Hematopoietic multipotent progenitor cell treated with erythropoietin and hydrocortisone succinate and interleukin-3 and kit ligand, for 8 days (in vitro differentiated cells): ENCODE measurements at regions not wholly inside any gene's neighbourhood (a gene's known extent, or its start where the extent isn't known, plus 50 kb on each side); places are given as distances from the start of the nearest gene placed in this dataset.

Experiments used
- DNase-seq: peaks from one replicate; pipeline ENCODE4 v3.0.0-alpha.2; 2015

GRCh38 chr12:34386621-34387255 is 364.4 kb downstream of the ALG10 start:
- no peak for DNase-seq

GRCh38 chr12:34387711-34388635 is 365.7 kb downstream of the ALG10 start:
- no peak for DNase-seq

DNA sequence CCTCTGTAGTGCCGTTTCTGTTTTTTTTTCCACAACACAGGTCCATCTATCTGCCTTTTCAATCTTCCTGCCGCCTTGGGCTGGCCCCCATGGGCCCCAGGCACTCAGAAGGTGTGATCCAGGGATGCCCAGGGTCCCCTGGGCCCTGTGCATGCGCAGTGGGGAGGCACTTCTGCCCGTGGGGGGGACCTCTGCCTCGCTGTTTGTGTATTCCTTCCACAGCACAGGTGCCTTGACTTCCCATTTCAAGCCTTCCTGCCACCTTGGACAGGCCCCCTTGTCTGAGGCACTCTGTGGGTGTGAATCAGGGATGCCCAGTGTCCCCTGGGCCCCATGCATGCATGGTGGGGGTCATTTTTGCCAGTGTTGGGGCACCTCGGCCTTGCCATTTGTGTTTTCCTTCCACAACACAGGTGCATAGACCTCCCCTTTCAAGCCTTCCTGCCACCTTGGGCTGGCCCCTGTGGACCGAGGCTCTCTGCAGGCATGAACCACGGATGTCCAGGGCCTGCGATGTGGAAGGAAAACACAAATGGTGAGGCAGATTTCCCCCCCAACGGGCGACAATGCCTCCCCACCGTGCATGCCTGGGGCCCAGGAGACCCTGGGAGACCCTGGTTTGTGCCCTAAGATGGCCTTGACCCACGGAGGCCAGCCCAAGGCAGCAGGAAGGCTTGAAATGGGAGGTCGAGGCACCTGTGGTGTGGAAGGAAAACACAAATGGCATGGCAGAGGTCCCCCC is 366.5 kb downstream of the ALG10 start:
- no peak for DNase-seq

GRCh38 chr12:34389378-34390170 is 367.3 kb downstream of the ALG10 start:
- no peak for DNase-seq

- no peak for DNase-seq
Observed at GRCh38 chr12:34390171-34390841, 368.0 kb downstream of the ALG10 start.

GRCh38 chr12:34390846-34391700 is 368.8 kb downstream of the ALG10 start:
- DNase-seq, result no peak

- no peak for DNase-seq
Observed at GRCh38 chr12:34391771-34392581, 369.7 kb downstream of the ALG10 start.

DNA sequence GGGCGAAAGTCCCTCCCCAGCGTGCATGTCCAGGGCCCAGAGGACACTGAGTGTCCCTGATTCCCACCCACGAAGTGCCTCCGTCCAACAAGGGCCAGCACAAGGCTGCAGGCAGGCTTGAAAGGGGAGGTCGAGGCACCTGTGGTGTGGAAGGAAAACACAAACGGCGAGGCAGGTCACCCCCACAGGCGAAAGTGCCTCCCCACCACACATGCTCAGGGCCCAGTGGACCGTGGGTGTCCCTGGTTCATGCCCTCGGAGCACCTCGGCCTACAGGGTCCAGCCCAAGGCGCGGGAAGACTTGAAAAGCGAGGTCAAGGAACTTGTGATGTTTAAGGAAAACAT is 370.4 kb downstream of the ALG10 start:
- no peak for DNase-seq

GRCh38 chr12:34393086-34393820 is 371.0 kb downstream of the ALG10 start:
- DNase-seq, result no peak

- DNase-seq, result no peak
Observed at GRCh38 chr12:34393821-34394150, 371.5 kb downstream of the ALG10 start.

DNA sequence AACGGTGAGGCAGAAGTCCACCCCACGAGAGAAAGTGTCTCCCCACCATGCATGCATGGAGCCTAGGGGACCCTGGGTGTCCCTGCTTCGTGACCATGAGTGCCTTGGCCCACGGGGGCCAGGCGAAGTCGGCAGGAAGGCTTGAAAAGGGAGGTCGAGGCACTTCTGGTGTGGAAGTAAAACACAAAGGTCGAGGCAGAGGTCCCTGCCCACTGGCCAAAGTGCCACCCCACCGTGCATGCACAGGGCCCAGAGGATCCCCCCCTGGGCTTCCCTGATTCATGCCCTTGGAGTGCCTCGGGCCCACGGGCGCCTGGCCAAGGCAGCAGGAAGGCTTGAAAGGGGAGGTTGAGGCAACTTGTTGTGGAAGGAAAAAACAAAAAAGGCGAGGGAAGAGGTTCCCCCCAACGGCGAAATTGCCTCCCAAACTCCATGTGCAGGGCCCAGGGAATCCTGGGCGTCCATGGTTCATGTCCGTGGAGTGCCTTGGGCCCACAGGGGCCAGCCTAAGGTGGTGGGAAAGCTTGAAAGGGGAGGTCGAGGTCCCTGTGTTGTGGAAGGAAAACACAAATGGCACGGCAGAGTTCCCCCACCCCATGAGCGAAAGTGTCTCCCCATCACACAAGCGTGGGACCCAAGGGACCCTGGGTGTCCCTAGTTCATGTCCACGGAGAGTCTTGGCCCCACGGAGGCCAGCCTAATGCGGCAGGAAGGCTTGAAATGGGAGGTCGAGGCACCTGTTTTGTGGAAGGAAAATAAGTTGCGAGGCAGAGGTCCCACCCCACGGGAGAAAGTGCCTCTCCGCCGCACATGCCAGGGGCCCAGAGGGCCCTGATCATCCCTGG is 372.1 kb downstream of the ALG10 start:
- no peak for DNase-seq

DNA sequence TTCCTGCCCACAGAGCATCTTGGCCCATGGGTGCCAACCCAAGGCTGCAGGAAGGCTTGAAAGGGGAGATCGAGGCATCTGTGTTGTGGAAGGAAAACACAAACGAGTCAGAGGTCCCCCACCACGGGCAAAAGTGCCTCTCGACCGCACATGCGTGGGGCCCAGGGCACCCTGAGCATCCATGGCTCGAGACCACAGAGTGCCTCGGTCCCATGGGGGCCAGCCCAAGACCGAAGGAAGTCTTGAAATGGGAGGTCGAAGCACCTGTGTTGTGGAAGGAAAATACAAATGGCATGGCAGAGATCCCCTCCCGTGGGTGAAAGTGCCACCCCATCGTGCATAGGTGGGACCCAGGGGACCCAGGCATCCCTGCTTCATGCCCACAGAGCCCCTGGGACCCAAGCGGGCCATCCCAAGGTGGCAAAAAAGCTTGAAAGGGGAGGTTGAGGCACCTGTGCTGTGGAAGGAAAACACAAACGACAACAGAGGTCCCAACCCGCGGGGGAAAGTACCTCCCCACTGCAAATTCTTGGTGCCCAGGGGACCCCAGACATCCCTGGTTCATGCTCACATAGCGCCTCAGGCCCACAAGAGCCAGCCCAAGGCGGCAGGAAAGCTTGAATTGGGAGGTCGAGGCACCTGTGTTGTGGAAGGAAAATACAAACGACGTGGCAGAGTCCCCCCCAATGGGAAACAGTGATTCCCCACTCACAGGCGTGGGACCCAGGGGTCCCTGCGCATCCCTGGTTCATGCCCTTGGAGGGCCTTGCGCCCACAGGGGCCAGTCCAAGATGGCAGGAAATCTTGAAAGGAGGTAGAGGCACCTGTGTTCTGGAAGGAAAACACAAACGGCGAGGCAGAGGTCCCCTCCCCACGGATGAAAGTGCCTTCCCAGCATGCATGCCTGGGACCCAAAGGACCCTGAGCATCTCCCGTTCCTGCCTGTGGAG is 373.0 kb downstream of the ALG10 start:
- DNase-seq, result no peak

DNA sequence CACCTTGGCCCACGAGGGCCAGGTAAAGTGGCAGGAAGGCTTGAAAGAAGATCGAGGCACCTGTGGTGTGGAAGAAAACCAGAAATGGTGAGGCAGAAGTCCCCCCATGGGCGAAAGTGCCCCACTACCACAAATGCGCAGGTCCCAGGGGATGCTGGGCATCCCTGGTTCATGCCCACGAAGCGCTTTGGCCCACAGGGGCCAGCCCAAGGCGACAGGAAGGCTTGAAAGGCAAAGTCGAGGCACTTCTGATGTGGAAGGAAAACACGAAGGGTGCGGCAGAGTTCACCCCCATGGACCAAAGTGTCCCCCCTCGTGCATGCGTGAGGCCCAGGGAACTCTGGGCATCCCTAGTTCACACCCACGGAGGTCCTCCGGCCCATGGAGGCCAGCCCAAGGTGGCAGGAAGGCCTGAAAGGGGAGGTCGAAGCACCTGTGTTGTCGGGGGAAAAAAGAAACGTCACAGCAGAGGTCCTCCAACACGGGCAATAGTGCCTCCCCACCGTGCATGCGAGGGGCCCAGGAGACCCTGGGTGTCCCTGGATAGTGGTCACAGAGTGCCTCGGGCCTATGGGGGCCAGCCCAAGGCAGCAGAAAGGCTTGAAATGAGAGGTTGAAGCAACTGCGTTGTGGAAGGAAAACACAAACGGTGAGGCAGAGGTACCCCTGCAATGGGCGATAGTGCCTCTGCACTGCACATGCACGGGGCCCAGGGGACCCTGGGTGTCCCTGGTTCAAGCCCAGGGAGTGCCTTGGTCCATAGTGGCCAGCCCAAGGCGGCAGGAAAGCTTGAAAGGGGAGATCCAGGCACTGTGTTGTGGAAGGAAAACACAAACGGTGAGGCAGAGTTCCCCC is 373.9 kb downstream of the ALG10 start:
- no peak for DNase-seq

GRCh38 chr12:34396861-34397590 is 374.7 kb downstream of the ALG10 start:
- no peak for DNase-seq

DNA sequence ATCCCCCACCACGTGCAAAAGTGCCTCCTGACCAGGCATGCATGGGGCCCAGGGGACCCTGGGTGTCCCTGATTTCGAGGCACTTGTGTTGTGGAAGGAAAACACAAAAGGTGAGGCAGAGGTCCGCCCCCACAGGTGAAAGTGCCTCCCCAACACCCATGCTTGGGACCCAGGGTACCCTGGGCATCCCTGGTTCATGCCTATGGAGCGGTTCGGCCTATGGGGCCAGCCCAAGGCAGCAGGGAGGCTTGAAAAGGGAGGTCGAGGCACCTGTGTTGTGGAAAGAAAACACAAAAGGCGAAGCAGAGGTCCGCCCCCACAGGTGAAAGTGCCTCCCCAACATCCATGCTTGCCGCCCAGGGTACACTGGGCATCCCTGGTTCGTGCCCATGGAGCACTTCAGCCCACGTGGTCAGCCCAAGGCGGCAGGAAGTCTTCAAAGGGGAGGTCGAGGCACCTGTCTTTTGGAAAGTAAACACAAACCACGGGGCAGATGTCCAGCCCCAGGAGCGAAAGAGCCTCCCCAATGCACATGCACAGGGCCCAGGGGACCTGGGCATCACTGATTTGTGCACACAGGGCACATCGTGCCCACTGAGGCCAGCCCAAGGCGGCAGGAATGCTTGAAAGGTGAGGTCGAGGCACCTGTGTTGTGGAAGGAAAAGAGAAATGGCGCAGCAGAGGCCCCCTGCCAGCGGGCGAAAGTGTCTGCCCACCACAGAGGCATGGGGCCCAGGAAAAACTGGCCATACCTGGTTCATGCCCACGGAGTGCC is 375.5 kb downstream of the ALG10 start:
- no peak for DNase-seq
